ENCODE measurements at regions not wholly inside any gene's neighbourhood (a gene's known extent, or its start where the extent isn't known, plus 50 kb on each side); places are given as distances from the start of the nearest gene placed in this dataset.

DNA sequence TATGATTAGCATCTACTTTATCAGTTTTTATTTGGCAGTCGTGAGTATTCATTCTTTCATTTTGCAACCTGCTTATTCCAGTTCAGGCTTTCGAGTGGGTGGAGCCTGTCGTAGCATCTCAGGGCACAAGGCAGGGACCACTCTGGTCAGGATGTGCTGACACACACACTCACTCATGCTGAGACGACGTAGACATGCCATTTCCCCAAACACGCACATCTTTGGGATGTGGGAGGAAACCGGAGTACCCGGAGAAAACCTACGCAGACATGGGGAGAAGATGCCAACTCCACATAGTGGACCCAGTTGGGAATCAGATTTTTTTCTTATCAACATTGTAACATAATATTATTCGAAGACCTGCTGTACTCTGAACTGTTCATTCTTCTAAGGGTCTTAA lies 756.5 kb upstream of the RBFOX1 start:
- Histone ChIP-seq H3K9me3 (no peaks in the 10 kb centered on the region), H3K4me1 (ENCODE audit: control insufficient read depth in 1 of 2, insufficient read depth in 1 of 2, low read depth in 1 of 2, low read length in 1 of 2) (no peaks in the 10 kb centered on the region), H3K4me3 (ENCODE audit: low read depth in 1 of 2, low read length in 1 of 2) (no peak overlapping the region), H3K27ac (no peak overlapping the region), H3K36me3 (no peaks in the 10 kb centered on the region), H3K27me3 (peaks cover 11% of the 10 kb centered on the region)
- TF ChIP-seq, protein P1, sequence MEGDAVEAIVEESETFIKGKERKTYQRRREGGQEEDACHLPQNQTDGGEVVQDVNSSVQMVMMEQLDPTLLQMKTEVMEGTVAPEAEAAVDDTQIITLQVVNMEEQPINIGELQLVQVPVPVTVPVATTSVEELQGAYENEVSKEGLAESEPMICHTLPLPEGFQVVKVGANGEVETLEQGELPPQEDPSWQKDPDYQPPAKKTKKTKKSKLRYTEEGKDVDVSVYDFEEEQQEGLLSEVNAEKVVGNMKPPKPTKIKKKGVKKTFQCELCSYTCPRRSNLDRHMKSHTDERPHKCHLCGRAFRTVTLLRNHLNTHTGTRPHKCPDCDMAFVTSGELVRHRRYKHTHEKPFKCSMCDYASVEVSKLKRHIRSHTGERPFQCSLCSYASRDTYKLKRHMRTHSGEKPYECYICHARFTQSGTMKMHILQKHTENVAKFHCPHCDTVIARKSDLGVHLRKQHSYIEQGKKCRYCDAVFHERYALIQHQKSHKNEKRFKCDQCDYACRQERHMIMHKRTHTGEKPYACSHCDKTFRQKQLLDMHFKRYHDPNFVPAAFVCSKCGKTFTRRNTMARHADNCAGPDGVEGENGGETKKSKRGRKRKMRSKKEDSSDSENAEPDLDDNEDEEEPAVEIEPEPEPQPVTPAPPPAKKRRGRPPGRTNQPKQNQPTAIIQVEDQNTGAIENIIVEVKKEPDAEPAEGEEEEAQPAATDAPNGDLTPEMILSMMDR (IDR thresholded peaks at IDR 0.05): no peak

GRCh38 chr16:6574146-6574545 lies 758.5 kb upstream of the RBFOX1 start:
- no peaks in the 10 kb centered on the region for H3K9me3 ChIP-seq
- no peaks in the 10 kb centered on the region for H3K4me1 ChIP-seq (ENCODE audit: control insufficient read depth in 1 of 2, insufficient read depth in 1 of 2, low read depth in 1 of 2, low read length in 1 of 2)
- no peaks in the 10 kb centered on the region for H3K36me3 ChIP-seq
- H3K27me3 ChIP-seq: peaks cover 11% of the 10 kb centered on the region
- TF ChIP-seq, protein P1 (IDR thresholded peaks at IDR 0.05): no peak
- no peak overlapping the region for H3K27ac ChIP-seq
- no peak overlapping the region for H3K4me3 ChIP-seq (ENCODE audit: low read depth in 1 of 2, low read length in 1 of 2)

GRCh38 chr16:6573577-6573976 lies 759.1 kb upstream of the RBFOX1 start:
- Histone ChIP-seq H3K9me3 (no peaks in the 10 kb centered on the region), H3K27ac (no peak overlapping the region), H3K27me3 (peaks cover 11% of the 10 kb centered on the region), H3K4me1 (ENCODE audit: control insufficient read depth in 1 of 2, insufficient read depth in 1 of 2, low read depth in 1 of 2, low read length in 1 of 2) (no peaks in the 10 kb centered on the region), H3K36me3 (no peaks in the 10 kb centered on the region), H3K4me3 (ENCODE audit: low read depth in 1 of 2, low read length in 1 of 2) (no peak overlapping the region)
- TF ChIP-seq, protein P1 (IDR thresholded peaks at IDR 0.05): no peak

DNA sequence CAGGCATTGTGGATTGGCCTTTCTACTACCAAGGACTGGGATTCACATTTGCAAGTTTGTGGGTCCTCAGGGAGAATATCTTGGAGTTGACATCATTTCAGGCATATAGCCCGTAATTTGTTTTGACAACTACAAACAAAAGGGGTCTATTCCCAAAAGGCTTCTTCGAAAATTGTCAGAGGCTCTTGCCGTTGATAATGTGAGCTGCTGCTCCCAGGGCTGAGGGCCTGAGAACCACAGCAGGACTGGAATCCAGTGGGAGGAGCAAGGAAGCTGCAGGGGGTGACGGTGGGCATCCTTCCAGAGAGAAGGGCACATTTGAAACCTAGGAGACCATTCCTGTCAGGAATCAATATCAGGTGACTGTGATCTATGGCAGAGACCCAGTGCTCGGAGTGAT lies 761.6 kb upstream of the RBFOX1 start:
- TF ChIP-seq, protein P1 (IDR thresholded peaks at IDR 0.05): no peak
- Histone ChIP-seq H3K4me3 (ENCODE audit: low read depth in 1 of 2, low read length in 1 of 2) (no peak overlapping the region), H3K36me3 (no peaks in the 10 kb centered on the region), H3K27ac (no peak overlapping the region), H3K9me3 (no peaks in the 10 kb centered on the region), H3K27me3 (peaks cover 11% of the 10 kb centered on the region), H3K4me1 (ENCODE audit: control insufficient read depth in 1 of 2, insufficient read depth in 1 of 2, low read depth in 1 of 2, low read length in 1 of 2) (no peaks in the 10 kb centered on the region)

DNA sequence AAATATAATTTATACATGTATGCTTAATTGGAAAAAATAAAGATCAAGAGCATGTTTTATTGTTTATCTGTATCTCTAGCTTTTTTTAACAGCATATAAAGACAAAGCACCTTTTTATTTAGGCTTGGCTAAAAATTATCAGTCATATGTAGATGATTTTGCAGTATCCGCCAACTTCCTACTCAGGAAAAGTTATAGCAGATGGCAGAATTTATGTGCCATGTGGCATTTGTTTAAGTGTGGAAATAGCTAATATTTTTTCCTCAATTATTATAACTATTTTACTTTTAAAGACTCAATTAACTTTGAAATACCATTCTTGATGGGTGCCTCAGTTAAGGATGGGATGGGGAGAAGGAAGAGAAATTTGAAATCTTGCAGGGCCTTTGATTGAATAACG lies 762.1 kb upstream of the RBFOX1 start:
- Histone ChIP-seq H3K36me3 (no peaks in the 10 kb centered on the region), H3K4me3 (ENCODE audit: low read depth in 1 of 2, low read length in 1 of 2) (no peak overlapping the region), H3K4me1 (ENCODE audit: control insufficient read depth in 1 of 2, insufficient read depth in 1 of 2, low read depth in 1 of 2, low read length in 1 of 2) (no peaks in the 10 kb centered on the region), H3K9me3 (no peaks in the 10 kb centered on the region), H3K27ac (no peak overlapping the region), H3K27me3 (peaks cover 11% of the 10 kb centered on the region)
- TF ChIP-seq, protein P1 (IDR thresholded peaks at IDR 0.05): no peak

DNA sequence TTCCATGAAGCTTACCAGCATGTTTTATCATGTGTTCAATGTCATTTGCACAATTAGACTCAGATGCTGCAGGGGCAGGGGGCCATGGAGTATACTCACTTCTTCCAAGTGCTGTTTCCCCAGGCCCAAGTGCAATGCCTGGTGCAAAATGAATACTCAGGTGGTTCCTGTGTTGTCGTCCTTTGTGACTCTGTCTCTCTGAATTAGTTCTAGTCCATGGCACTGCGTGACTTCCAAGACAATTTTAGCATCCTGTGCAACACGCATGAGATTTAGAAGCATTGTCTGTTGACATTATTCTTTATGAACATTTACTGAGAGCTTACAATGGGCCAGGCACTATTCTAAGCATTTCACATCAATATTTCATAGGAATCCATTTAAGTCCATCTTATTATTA lies 769.7 kb upstream of the RBFOX1 start:
- Histone ChIP-seq H3K27ac (no peak overlapping the region), H3K36me3 (no peaks in the 10 kb centered on the region), H3K4me1 (ENCODE audit: control insufficient read depth in 1 of 2, insufficient read depth in 1 of 2, low read depth in 1 of 2, low read length in 1 of 2) (no peaks in the 10 kb centered on the region), H3K27me3 (no peaks in the 10 kb centered on the region), H3K9me3 (no peaks in the 10 kb centered on the region), H3K4me3 (ENCODE audit: low read depth in 1 of 2, low read length in 1 of 2) (no peak overlapping the region)
- TF ChIP-seq, protein P1 (IDR thresholded peaks at IDR 0.05): no peak

All from neutrophil (primary cell).